ENCODE measurements at regions not wholly inside any gene's neighbourhood (a gene's known extent, or its start where the extent isn't known, plus 50 kb on each side); places are given as distances from the start of the nearest gene placed in this dataset.

GRCh38 chr3:177600411-177600810, 403.1 kb upstream of the TBL1XR1 start:
- Histone ChIP-seq H3K27me3 (replicated peaks; ENCODE audit: control insufficient read depth, insufficient read depth, low read length) (no peaks in the 10 kb centered on the region), H3K36me3 (ENCODE audit: control insufficient read depth, insufficient read depth, low read length) (no peaks in the 10 kb centered on the region), H3K4me1 (peaks cover 28% of the 10 kb centered on the region), H3K4me3 (ENCODE audit: low read depth, low read length) (no peak overlapping the region), H3K9me3 (0 out of 2 replicates have a peak, but pooled peaks cover 5% of the 10 kb centered on the region)
- no peak for TF ChIP-seq CTCF (IDR thresholded peaks at IDR 0.05; ENCODE audit: insufficient read depth in 1 of 2, low read depth in 1 of 2, low read length in 1 of 2, severe bottlenecking in 1 of 2, unreplicated experiment in 1 of 2)
- no TSS peak for BruUV-seq (replicated peaks)
- Mint-ChIP-seq H3K4me3 (ENCODE audit: unreplicated experiment) (no peak overlapping the region), H3K4me1 (ENCODE audit: low read depth, unreplicated experiment) (peaks cover 24% of the 10 kb centered on the region), H3K27ac (ENCODE audit: unreplicated experiment) (no peak overlapping the region), H3K36me3 (ENCODE audit: insufficient read depth, unreplicated experiment) (peaks cover 6% of the 10 kb centered on the region), H3K27me3 (ENCODE audit: insufficient read depth, unreplicated experiment) (no peaks in the 10 kb centered on the region), H3K9me3 (ENCODE audit: unreplicated experiment) (peaks cover 9% of the 10 kb centered on the region)
- intact Hi-C loops (cut with micrococcal nuclease; ENCODE audit: unreplicated experiment), result no loop called here
- ChIA-PET POLR2A (no interaction called here), CTCF (no interaction called here)
- DNase-seq, result no peak

- Histone ChIP-seq H3K36me3 (ENCODE audit: control insufficient read depth, insufficient read depth, low read length) (no peaks in the 10 kb centered on the region), H3K4me3 (ENCODE audit: low read depth, low read length) (no peak overlapping the region), H3K27me3 (replicated peaks; ENCODE audit: control insufficient read depth, insufficient read depth, low read length) (no peaks in the 10 kb centered on the region), H3K9me3 (0 out of 2 replicates have a peak, but pooled peaks cover 5% of the 10 kb centered on the region), H3K4me1 (peaks cover 28% of the 10 kb centered on the region)
- H3K4me1 Mint-ChIP-seq (ENCODE audit: low read depth, unreplicated experiment), result peaks cover 24% of the 10 kb centered on the region
- intact Hi-C loops (cut with micrococcal nuclease; ENCODE audit: unreplicated experiment), result no loop called here
- no peaks in the 10 kb centered on the region for H3K27me3 Mint-ChIP-seq (ENCODE audit: insufficient read depth, unreplicated experiment)
- no peak for DNase-seq
- peaks cover 10% of the 10 kb centered on the region for H3K9me3 Mint-ChIP-seq (ENCODE audit: unreplicated experiment)
- ChIA-PET CTCF (no interaction called here), POLR2A (no interaction called here)
- TF ChIP-seq CTCF (IDR thresholded peaks at IDR 0.05; ENCODE audit: insufficient read depth in 1 of 2, low read depth in 1 of 2, low read length in 1 of 2, severe bottlenecking in 1 of 2, unreplicated experiment in 1 of 2), result no peak
- H3K4me3 Mint-ChIP-seq (ENCODE audit: unreplicated experiment), result no peak overlapping the region
- no TSS peak for BruUV-seq (replicated peaks)
- H3K36me3 Mint-ChIP-seq (ENCODE audit: insufficient read depth, unreplicated experiment), result peaks cover 6% of the 10 kb centered on the region
- no peak overlapping the region for H3K27ac Mint-ChIP-seq (ENCODE audit: unreplicated experiment)
These were observed 403.9 kb upstream of the TBL1XR1 start for GRCh38 chr3:177601152-177601551.

- Mint-ChIP-seq H3K9me3 (ENCODE audit: unreplicated experiment) (peaks cover 10% of the 10 kb centered on the region), H3K27ac (ENCODE audit: unreplicated experiment) (peak overlapping the region; percentile 77), H3K36me3 (ENCODE audit: insufficient read depth, unreplicated experiment) (peaks cover 6% of the 10 kb centered on the region), H3K4me3 (ENCODE audit: unreplicated experiment) (no peak overlapping the region), H3K4me1 (ENCODE audit: low read depth, unreplicated experiment) (peaks cover 32% of the 10 kb centered on the region), H3K27me3 (ENCODE audit: insufficient read depth, unreplicated experiment) (no peaks in the 10 kb centered on the region)
- H3K36me3 ChIP-seq (ENCODE audit: control insufficient read depth, insufficient read depth, low read length), result no peaks in the 10 kb centered on the region
- DNase-seq, result no peak
- 0 out of 2 replicates have a peak, but pooled peaks cover 5% of the 10 kb centered on the region for H3K9me3 ChIP-seq
- ChIA-PET POLR2A (no interaction called here), CTCF (interaction anchor here (1.3 kb wide), 1 partner anchor 20 kb away, joined by 3 read pairs; no protein-coding TSS in a partner anchor)
- TF ChIP-seq CTCF (IDR thresholded peaks at IDR 0.05; ENCODE audit: insufficient read depth in 1 of 2, low read depth in 1 of 2, low read length in 1 of 2, severe bottlenecking in 1 of 2, unreplicated experiment in 1 of 2), result no peak
- H3K4me1 ChIP-seq, result peaks cover 39% of the 10 kb centered on the region
- intact Hi-C loops (cut with micrococcal nuclease; ENCODE audit: unreplicated experiment), result no loop called here
- BruUV-seq (replicated peaks), result no TSS peak
- H3K27me3 ChIP-seq (replicated peaks; ENCODE audit: control insufficient read depth, insufficient read depth, low read length), result no peaks in the 10 kb centered on the region
- no peak overlapping the region for H3K4me3 ChIP-seq (ENCODE audit: low read depth, low read length)
These were observed 405.4 kb upstream of the TBL1XR1 start for GRCh38 chr3:177602601-177603147.

Measured in Caco-2 (cell line).